ENCODE measurements at regions not wholly inside any gene's neighbourhood (a gene's known extent, or its start where the extent isn't known, plus 50 kb on each side); places are given as distances from the start of the nearest gene placed in this dataset.
"Not testable (repeated sequence)": the region's sequence is repeated elsewhere in the genome, so short reads cannot be mapped to it uniquely, and the experiment has no call there.

DNA sequence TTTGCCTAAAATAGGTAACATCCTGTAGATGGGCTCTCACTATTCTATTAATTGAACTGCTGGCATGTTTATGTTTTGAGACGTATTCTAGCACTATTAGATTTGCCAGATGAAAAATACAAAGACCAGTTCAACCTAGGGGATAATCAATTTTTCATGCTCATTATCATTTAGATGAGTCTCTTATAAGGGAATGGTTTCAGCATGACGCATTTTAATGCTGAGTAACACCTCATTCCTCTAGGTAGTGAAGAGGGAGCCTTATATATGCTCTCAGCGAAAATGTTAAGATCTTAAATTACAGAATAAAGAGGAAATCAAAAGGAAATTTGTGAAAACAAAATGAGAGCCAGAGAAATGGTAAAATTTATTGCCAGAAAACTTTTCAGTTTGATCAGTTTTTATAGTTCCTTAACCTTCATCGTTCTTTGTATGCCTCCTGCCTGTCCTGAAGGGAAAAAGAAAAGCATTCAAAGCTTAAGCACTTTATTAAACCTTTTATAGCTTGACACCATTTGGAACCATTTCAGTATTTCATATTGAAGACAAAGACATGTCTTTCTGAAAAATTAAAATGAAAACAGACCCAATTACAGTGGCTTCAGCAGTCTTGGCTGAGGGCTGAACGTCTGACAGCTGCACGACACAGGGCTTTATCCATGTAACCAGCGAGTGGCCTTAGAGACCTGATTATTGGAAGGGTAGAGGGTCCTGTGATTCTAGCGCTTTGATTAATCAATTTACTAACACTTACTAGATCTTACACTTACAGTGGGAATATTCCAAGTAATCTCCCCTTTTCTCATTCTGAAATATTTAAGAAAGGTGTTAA lies 112.8 kb downstream of the ADCYAP1 start:
- TF ChIP-seq, protein P1, sequence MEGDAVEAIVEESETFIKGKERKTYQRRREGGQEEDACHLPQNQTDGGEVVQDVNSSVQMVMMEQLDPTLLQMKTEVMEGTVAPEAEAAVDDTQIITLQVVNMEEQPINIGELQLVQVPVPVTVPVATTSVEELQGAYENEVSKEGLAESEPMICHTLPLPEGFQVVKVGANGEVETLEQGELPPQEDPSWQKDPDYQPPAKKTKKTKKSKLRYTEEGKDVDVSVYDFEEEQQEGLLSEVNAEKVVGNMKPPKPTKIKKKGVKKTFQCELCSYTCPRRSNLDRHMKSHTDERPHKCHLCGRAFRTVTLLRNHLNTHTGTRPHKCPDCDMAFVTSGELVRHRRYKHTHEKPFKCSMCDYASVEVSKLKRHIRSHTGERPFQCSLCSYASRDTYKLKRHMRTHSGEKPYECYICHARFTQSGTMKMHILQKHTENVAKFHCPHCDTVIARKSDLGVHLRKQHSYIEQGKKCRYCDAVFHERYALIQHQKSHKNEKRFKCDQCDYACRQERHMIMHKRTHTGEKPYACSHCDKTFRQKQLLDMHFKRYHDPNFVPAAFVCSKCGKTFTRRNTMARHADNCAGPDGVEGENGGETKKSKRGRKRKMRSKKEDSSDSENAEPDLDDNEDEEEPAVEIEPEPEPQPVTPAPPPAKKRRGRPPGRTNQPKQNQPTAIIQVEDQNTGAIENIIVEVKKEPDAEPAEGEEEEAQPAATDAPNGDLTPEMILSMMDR (IDR thresholded peaks at IDR 0.05): no peak
- no peak for TF ChIP-seq POLR2A (IDR thresholded peaks at IDR 0.05)
- intact Hi-C loops (cut with DNase I): no loop called here
- no peak overlapping the region for H3K27ac ChIP-seq
- 65 to 66% methylated on average over 8 of the region's 8 CpGs for WGBS, 2 donors
- no peaks in the 10 kb centered on the region for H3K36me3 ChIP-seq
- H3K27me3 ChIP-seq: no peaks in the 10 kb centered on the region
- H3K4me3 ChIP-seq: no peak overlapping the region
- no peak for DNase-seq
- no peaks in the 10 kb centered on the region for H3K4me1 ChIP-seq
- H3K9me3 ChIP-seq: no peaks in the 10 kb centered on the region

DNA sequence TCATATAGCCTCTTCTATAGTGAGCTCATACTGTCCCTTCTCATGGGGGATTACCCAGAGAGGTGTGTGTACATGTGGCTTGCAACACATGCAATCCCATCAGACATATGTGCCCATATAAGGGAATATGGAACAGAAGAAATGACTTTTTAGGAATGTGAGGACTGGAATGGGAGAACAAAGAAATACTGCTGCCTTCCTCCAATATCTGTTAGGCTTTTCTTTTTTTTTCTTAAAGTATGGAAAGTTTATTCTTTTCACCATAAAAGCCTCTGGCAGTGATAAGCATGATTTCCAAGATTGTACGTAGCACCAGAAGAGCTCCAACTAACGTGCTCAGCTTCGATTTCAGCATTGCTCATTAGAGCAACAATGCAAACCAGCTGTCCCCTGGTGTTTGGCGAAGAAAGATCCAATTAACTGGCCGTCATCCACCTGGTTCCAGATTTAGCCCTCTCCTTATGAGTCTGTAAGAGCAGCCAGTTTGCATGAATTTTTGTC lies 113.6 kb downstream of the ADCYAP1 start:
- intact Hi-C loops (cut with DNase I): no loop called here
- H3K4me1 ChIP-seq: no peaks in the 10 kb centered on the region
- 45 to 62% methylated on average over 5 of the region's 5 CpGs for WGBS, 2 donors
- no peaks in the 10 kb centered on the region for H3K27me3 ChIP-seq
- H3K36me3 ChIP-seq: no peaks in the 10 kb centered on the region
- H3K9me3 ChIP-seq: no peaks in the 10 kb centered on the region
- H3K4me3 ChIP-seq: no peak overlapping the region
- TF ChIP-seq POLR2A (IDR thresholded peaks at IDR 0.05): no peak
- TF ChIP-seq, protein P1 (IDR thresholded peaks at IDR 0.05): no peak
- DNase-seq: no peak
- no peak overlapping the region for H3K27ac ChIP-seq

DNA sequence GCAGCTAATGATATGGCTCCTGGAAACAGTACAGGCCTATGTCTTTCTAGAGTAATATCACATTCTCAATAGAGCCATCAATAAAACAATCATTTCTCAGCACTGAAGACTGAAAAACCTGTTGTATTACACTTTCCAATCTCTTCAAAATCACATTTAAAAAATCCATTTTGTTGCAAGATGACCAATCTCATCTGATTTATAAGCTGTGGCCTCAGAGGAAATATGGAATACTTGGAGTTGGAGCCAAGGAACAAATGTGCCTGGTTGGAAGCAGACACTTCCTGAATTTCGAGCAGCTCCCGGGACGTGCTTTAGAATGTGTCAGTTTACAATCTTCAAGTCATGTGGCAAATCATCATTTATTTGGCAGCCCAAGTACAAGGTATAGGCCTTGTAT lies 114.5 kb downstream of the ADCYAP1 start:
- TF ChIP-seq, protein P1 (IDR thresholded peaks at IDR 0.05): no peak
- TF ChIP-seq POLR2A (IDR thresholded peaks at IDR 0.05): no peak
- Histone ChIP-seq H3K4me1 (no peaks in the 10 kb centered on the region), H3K4me3 (no peak overlapping the region), H3K36me3 (no peaks in the 10 kb centered on the region), H3K9me3 (no peaks in the 10 kb centered on the region), H3K27me3 (no peaks in the 10 kb centered on the region), H3K27ac (no peak overlapping the region)
- no peak for DNase-seq
- intact Hi-C loops (cut with DNase I): no loop called here
- WGBS, 2 donors: 44 to 50% methylated on average over 3 of the region's 3 CpGs

DNA sequence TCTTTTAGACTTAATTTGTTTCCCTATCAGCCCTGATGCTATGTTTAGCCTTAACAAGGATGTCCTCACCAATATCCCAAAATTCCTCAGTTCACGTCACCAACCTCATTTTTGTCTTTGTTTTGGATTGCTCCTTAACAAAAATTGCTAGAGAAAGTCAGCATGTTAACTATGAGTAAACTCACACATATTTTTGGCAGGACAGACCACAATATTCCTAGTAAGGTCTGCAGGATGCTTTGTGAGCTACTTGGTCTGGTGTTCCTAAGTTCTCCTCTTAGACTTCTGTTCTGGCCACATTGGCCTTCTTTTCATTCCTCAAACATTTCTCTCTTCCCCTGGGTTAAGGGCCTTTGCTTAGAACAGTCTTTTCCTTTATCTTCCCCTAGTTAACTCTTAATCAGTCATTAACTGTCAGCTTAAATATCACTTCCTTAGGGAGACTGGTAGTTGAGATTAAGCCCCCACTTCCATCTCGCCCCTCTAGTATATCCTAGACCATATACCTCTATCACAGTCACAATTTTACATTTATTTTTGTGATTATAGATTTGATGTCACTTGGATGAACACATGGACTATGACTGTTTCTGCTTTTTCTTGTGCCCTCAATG lies 116.2 kb downstream of the ADCYAP1 start:
- no peaks in the 10 kb centered on the region for H3K9me3 ChIP-seq
- DNase-seq: no peak
- no peak overlapping the region for H3K27ac ChIP-seq
- WGBS, 2 donors: 48 to 60% methylated on average over 2 of the region's 2 CpGs
- no peak overlapping the region for H3K4me3 ChIP-seq
- H3K4me1 ChIP-seq: no peaks in the 10 kb centered on the region
- H3K36me3 ChIP-seq: no peaks in the 10 kb centered on the region
- TF ChIP-seq, protein P1 (IDR thresholded peaks at IDR 0.05): no peak
- TF ChIP-seq POLR2A (IDR thresholded peaks at IDR 0.05): no peak
- H3K27me3 ChIP-seq: no peaks in the 10 kb centered on the region
- intact Hi-C loops (cut with DNase I): no loop called here

DNA sequence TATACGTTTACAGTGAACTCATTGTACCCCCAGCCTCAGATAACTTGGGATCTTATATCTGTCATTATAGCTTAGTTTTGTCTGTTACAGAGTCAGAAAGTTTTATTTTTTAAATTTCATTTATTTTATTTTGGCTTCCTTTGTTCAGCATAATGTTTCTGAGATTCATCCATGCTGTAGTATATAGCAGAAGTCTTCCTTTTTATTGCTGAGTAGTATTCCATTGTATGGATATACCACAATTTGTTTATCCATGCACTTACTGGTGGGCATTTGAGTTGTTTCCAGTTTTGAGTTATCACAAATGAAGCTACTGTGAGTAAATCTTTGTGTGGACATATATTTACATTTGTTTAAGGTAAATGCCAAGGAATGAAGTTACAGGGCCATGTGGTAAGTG lies 122.3 kb downstream of the ADCYAP1 start:
- no peaks in the 10 kb centered on the region for H3K36me3 ChIP-seq
- no peaks in the 10 kb centered on the region for H3K4me1 ChIP-seq
- intact Hi-C loops (cut with DNase I): no loop called here
- WGBS, 2 donors: 72 to 79% methylated on average over 1 of the region's 1 CpG
- peaks cover 0 to 5% (median 0%) of the 10 kb centered on the region in 3 donors for H3K9me3 ChIP-seq
- H3K4me3 ChIP-seq: no peak overlapping the region
- no peak overlapping the region for H3K27ac ChIP-seq
- TF ChIP-seq, protein P1 (IDR thresholded peaks at IDR 0.05): no peak
- no peak for TF ChIP-seq POLR2A (IDR thresholded peaks at IDR 0.05)
- no peaks in the 10 kb centered on the region for H3K27me3 ChIP-seq
- no peak for DNase-seq

DNA sequence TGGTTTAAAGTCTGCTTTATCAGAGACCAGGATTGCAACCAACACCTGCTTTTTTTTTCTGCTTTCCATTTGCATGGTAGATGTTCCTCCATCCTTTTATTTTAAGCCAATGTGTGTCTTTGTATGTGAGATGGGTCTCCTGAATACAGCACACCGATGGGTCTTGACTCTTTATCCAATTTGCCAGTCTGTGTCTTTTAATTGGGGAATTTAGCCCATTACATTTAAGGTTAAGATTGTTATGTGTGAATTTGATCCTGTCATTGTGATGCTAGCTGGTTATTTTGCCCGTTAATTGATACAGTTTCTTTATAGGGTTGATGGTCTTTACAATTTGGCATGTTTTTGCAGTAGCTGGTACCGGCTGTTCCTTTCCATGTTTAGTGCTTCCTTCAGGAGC lies 128.4 kb downstream of the ADCYAP1 start:
- DNase-seq; H3K4me1 ChIP-seq; intact Hi-C loops (cut with DNase I); H3K36me3 ChIP-seq; H3K27me3 ChIP-seq; H3K9me3 ChIP-seq; H3K4me3 ChIP-seq; H3K27ac ChIP-seq: not testable (repeated sequence)
- 63 to 71% methylated on average over 3 of the region's 3 CpGs for WGBS, 2 donors

Data from esophagus squamous epithelium (tissue), 5 donors.